Medulla oblongata (tissue), 1 donor: ENCODE measurements at regions not wholly inside any gene's neighbourhood (a gene's known extent, or its start where the extent isn't known, plus 50 kb on each side); places are given as distances from the start of the nearest gene placed in this dataset.
"Not testable (repeated sequence)": the region's sequence is repeated elsewhere in the genome, so short reads cannot be mapped to it uniquely, and the experiment has no call there.

Experiments
- DNase-seq: peaks from one replicate; pipeline ENCODE4 v3.0.0-alpha.2; 2015; ENCODE audit errors: extremely low spot score

GRCh38 chr1:121443001-121443540 lies 258.3 kb downstream of the SRGAP2C start:
- no peak for DNase-seq

- DNase-seq, result no peak
Observed at GRCh38 chr1:121444096-121444495, 259.3 kb downstream of the SRGAP2C start.

GRCh38 chr1:121445679-121446078 lies 260.9 kb downstream of the SRGAP2C start:
- DNase-seq, result no peak

- not testable (repeated sequence) for DNase-seq
Observed at GRCh38 chr1:121447280-121447923, 262.6 kb downstream of the SRGAP2C start.

- not testable (repeated sequence) for DNase-seq
Observed at GRCh38 chr1:121448064-121448463, 263.3 kb downstream of the SRGAP2C start.

GRCh38 chr1:121448851-121449250 lies 264.1 kb downstream of the SRGAP2C start:
- DNase-seq, result no peak

- DNase-seq, result no peak
Observed at GRCh38 chr1:121452484-121452883, 267.7 kb downstream of the SRGAP2C start.

- DNase-seq, result peak; percentile 69
Observed at GRCh38 chr1:121458291-121459048, 273.7 kb downstream of the SRGAP2C start.

- no peak for DNase-seq
Observed at GRCh38 chr1:121459235-121459634, 274.5 kb downstream of the SRGAP2C start.

- not testable (repeated sequence) for DNase-seq
Observed at GRCh38 chr1:121469395-121469794, 284.6 kb downstream of the SRGAP2C start.

GRCh38 chr1:121470401-121470800 lies 285.6 kb downstream of the SRGAP2C start:
- not testable (repeated sequence) for DNase-seq

GRCh38 chr1:121471523-121471922 lies 286.7 kb downstream of the SRGAP2C start:
- DNase-seq, result no peak

- no peak for DNase-seq
Observed at GRCh38 chr1:121472017-121472416, 287.2 kb downstream of the SRGAP2C start.

GRCh38 chr1:121483234-121483633 lies 298.5 kb downstream of the SRGAP2C start:
- DNase-seq, result no peak

- no peak for DNase-seq
Observed at GRCh38 chr1:121483961-121484424, 299.2 kb downstream of the SRGAP2C start.

GRCh38 chr1:121494796-121495195 lies 310.0 kb downstream of the SRGAP2C start:
- DNase-seq, result not testable (repeated sequence)

- peak; percentile 6 for DNase-seq
Observed at GRCh38 chr1:121511455-121511854, 326.7 kb downstream of the SRGAP2C start.

- not testable (repeated sequence) for DNase-seq
Observed at GRCh38 chr1:121511876-121512275, 327.1 kb downstream of the SRGAP2C start.

GRCh38 chr1:121515235-121515634 lies 330.5 kb downstream of the SRGAP2C start:
- DNase-seq, result no peak

GRCh38 chr1:121516234-121516967 lies 331.6 kb downstream of the SRGAP2C start:
- DNase-seq, result peak; percentile 76

GRCh38 chr1:121517586-121518230 lies 332.9 kb downstream of the SRGAP2C start:
- no peak for DNase-seq

GRCh38 chr1:121518726-121519041 lies 333.9 kb downstream of the SRGAP2C start:
- no peak for DNase-seq
